GM23338 (cell line): ENCODE measurements at regions not wholly inside any gene's neighbourhood (a gene's known extent, or its start where the extent isn't known, plus 50 kb on each side); places are given as distances from the start of the nearest gene placed in this dataset.

ENCODE experiments used
- ATAC-seq: fragments of 200-7000 bp; cut with Tn5 transposase; 3 replicates; pipeline ENCODE4 v1.9.1; 2020
- DNase-seq: peaks from one replicate; pipeline ENCODE4 v3.0.0-alpha.2; 2015; ENCODE audit warnings: low spot score
- H2AFZ ChIP-seq: fragments of 200-600 bp; sonication (generic); 2 replicates; pipeline ENCODE4 v1.8.0; 2016; ENCODE audit warnings: antibody characterized with exemption, mild to moderate bottlenecking, moderate library complexity
- H3F3A ChIP-seq: fragments of 200-600 bp; sonication (generic); replicated peaks from 2 replicates; pipeline ENCODE4 v1.8.0; 2017; ENCODE audit warnings: antibody characterized with exemption, mixed run types, low read depth
- H3K27ac ChIP-seq: fragments of 200-600 bp; sonication (generic); 2 replicates; pipeline ENCODE4 v1.6.1; 2016; ENCODE audit warnings: low read depth
- H3K27me3 ChIP-seq: fragments of 200-600 bp; sonication (generic); 2 replicates; pipeline ENCODE4 v1.8.0; 2016; ENCODE audit warnings: mild to moderate bottlenecking, mixed run types, moderate library complexity; ENCODE audit not compliant: insufficient read depth
- H3K36me3 ChIP-seq: fragments of 200-600 bp; sonication (generic); 2 replicates; pipeline ENCODE4 v1.8.0; 2016; ENCODE audit warnings: mild to moderate bottlenecking; ENCODE audit not compliant: insufficient read depth
- H3K4me1 ChIP-seq: fragments of 200-600 bp; sonication (generic); 2 replicates; pipeline ENCODE4 v1.8.0; 2016; ENCODE audit warnings: mild to moderate bottlenecking, moderate library complexity; ENCODE audit not compliant: insufficient read depth
- H3K4me2 ChIP-seq: fragments of 200-600 bp; sonication (generic); 2 replicates; pipeline ENCODE4 v1.7.1; 2017; ENCODE audit warnings: mixed run types
- H3K4me3 ChIP-seq: fragments of 200-600 bp; sonication (generic); 2 replicates; pipeline ENCODE4 v1.6.1; 2016; ENCODE audit warnings: mixed run types
- H3K79me2 ChIP-seq: fragments of 200-600 bp; sonication (generic); replicated peaks from 2 replicates; pipeline ENCODE4 v1.8.0; 2017; ENCODE audit warnings: mild to moderate bottlenecking; ENCODE audit not compliant: insufficient read depth
- H3K9me2 ChIP-seq: fragments of 200-600 bp; sonication (generic); 2 replicates; pipeline ENCODE4 v1.8.0; 2017; ENCODE audit not compliant: insufficient read depth
- H4K20me1 ChIP-seq: fragments of 200-600 bp; sonication (generic); replicated peaks from 2 replicates; pipeline ENCODE4 v1.8.0; 2017; ENCODE audit warnings: mild to moderate bottlenecking; ENCODE audit not compliant: insufficient read depth
- H3K27ac Mint-ChIP-seq: 2 replicates; pipeline ENCODE4 v1.8.0; 2020; ENCODE audit warnings: inconsistent platforms, mild to moderate bottlenecking, moderate library complexity, mixed read lengths
- H3K27me3 Mint-ChIP-seq: 3 replicates; pipeline ENCODE4 v1.8.0; 2022; ENCODE audit warnings: low read depth, mild to moderate bottlenecking, moderate library complexity, mixed read lengths, inconsistent platforms; ENCODE audit not compliant: insufficient read depth, poor library complexity
- H3K36me3 Mint-ChIP-seq: 3 replicates; pipeline ENCODE4 v1.8.0; 2021; ENCODE audit warnings: low read depth, mild to moderate bottlenecking, inconsistent platforms, moderate library complexity, mixed read lengths
- H3K4me1 Mint-ChIP-seq: 3 replicates; pipeline ENCODE4 v1.8.0; 2020; ENCODE audit warnings: mild to moderate bottlenecking, inconsistent platforms, mixed read lengths
- H3K4me3 Mint-ChIP-seq: 3 replicates; pipeline ENCODE4 v1.8.0; 2021; ENCODE audit warnings: moderate library complexity, mild to moderate bottlenecking, inconsistent platforms, mixed read lengths
- H3K9me3 Mint-ChIP-seq: 3 replicates; pipeline ENCODE4 v1.8.0; 2020; ENCODE audit warnings: moderate library complexity, mild to moderate bottlenecking, inconsistent platforms, mixed read lengths
- CREB1 ChIP-seq: fragments of 250-450 bp; sonication (Bioruptor Pico); IDR thresholded peaks from 2 replicates; pipeline ENCODE4 v1.5.0; 2020; ENCODE audit warnings: low read depth, mild to moderate bottlenecking, moderate library complexity
- JUNB ChIP-seq: IDR thresholded peaks from one replicate; pipeline ENCODE4 v1.6.1; 2016; ENCODE audit warnings: antibody characterized with exemption; ENCODE audit not compliant: unreplicated experiment
- NANOG ChIP-seq: IDR thresholded peaks from 2 replicates; pipeline ENCODE4 v1.6.1; 2016; ENCODE audit warnings: antibody characterized with exemption, borderline replicate concordance
- POLR2AphosphoS5 ChIP-seq: IDR thresholded peaks from 2 replicates; pipeline ENCODE4 v1.6.1; 2016; ENCODE audit warnings: antibody characterized with exemption, low read depth
- STAT1 ChIP-seq: IDR thresholded peaks from one replicate; pipeline ENCODE4 v1.6.1; 2016; ENCODE audit warnings: antibody characterized with exemption; ENCODE audit not compliant: unreplicated experiment
- TF ChIP-seq, protein P1 (sequence below): fragments of 250-450 bp; sonication (Bioruptor Pico); IDR thresholded peaks from 2 replicates; pipeline ENCODE4 v1.5.0; 2020; ENCODE audit warnings: mild to moderate bottlenecking, moderate library complexity
- TF ChIP-seq, protein P2 (sequence below): IDR thresholded peaks from 2 replicates; pipeline ENCODE4 v1.6.1; 2016; ENCODE audit warnings: antibody characterized with exemption
- TF ChIP-seq, protein P3 (sequence below): IDR thresholded peaks from one replicate; pipeline ENCODE4 v1.6.1; 2018; ENCODE audit warnings: antibody characterized with exemption; ENCODE audit not compliant: unreplicated experiment

DNA sequence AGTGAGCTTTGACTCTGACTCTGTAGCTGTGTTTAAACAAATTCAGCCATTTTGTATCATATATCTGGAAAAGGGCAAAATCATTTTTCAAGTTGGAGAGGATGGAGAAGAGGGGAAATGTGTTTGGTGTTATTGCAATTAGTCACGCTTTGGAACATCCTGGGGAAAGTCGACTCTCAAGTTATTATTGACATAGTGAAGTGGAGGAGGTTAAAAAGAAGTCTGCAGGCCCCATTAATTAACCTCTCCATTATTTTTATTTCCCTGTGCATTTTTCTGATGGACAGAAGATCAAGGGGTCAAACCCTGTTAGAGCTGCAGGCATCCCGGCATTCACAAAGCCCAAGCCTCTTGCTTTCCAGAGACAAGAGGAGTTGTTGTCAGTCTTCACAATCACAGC is 132.6 kb downstream of the TEX36 start (continued):
- TF ChIP-seq STAT1, result no peak
- TF ChIP-seq, protein P1, sequence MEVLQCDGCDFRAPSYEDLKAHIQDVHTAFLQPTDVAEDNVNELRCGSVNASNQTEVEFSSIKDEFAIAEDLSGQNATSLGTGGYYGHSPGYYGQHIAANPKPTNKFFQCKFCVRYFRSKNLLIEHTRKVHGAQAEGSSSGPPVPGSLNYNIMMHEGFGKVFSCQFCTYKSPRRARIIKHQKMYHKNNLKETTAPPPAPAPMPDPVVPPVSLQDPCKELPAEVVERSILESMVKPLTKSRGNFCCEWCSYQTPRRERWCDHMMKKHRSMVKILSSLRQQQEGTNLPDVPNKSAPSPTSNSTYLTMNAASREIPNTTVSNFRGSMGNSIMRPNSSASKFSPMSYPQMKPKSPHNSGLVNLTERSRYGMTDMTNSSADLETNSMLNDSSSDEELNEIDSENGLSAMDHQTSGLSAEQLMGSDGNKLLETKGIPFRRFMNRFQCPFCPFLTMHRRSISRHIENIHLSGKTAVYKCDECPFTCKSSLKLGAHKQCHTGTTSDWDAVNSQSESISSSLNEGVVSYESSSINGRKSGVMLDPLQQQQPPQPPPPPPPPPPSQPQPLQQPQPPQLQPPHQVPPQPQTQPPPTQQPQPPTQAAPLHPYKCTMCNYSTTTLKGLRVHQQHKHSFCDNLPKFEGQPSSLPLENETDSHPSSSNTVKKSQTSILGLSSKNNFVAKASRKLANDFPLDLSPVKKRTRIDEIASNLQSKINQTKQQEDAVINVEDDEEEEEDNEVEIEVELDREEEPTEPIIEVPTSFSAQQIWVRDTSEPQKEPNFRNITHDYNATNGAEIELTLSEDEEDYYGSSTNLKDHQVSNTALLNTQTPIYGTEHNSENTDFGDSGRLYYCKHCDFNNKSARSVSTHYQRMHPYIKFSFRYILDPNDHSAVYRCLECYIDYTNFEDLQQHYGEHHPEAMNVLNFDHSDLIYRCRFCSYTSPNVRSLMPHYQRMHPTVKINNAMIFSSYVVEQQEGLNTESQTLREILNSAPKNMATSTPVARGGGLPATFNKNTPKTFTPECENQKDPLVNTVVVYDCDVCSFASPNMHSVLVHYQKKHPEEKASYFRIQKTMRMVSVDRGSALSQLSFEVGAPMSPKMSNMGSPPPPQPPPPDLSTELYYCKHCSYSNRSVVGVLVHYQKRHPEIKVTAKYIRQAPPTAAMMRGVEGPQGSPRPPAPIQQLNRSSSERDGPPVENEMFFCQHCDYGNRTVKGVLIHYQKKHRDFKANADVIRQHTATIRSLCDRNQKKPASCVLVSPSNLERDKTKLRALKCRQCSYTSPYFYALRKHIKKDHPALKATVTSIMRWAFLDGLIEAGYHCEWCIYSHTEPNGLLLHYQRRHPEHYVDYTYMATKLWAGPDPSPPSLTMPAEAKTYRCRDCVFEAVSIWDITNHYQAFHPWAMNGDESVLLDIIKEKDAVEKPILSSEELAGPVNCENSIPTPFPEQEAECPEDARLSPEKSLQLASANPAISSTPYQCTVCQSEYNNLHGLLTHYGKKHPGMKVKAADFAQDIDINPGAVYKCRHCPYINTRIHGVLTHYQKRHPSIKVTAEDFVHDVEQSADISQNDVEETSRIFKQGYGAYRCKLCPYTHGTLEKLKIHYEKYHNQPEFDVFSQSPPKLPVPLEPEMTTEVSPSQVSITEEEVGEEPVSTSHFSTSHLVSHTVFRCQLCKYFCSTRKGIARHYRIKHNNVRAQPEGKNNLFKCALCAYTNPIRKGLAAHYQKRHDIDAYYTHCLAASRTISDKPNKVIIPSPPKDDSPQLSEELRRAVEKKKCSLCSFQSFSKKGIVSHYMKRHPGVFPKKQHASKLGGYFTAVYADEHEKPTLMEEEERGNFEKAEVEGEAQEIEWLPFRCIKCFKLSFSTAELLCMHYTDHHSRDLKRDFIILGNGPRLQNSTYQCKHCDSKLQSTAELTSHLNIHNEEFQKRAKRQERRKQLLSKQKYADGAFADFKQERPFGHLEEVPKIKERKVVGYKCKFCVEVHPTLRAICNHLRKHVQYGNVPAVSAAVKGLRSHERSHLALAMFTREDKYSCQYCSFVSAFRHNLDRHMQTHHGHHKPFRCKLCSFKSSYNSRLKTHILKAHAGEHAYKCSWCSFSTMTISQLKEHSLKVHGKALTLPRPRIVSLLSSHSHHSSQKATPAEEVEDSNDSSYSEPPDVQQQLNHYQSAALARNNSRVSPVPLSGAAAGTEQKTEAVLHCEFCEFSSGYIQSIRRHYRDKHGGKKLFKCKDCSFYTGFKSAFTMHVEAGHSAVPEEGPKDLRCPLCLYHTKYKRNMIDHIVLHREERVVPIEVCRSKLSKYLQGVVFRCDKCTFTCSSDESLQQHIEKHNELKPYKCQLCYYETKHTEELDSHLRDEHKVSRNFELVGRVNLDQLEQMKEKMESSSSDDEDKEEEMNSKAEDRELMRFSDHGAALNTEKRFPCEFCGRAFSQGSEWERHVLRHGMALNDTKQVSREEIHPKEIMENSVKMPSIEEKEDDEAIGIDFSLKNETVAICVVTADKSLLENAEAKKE (CRISPR knock-in tag), result no peak

DNA sequence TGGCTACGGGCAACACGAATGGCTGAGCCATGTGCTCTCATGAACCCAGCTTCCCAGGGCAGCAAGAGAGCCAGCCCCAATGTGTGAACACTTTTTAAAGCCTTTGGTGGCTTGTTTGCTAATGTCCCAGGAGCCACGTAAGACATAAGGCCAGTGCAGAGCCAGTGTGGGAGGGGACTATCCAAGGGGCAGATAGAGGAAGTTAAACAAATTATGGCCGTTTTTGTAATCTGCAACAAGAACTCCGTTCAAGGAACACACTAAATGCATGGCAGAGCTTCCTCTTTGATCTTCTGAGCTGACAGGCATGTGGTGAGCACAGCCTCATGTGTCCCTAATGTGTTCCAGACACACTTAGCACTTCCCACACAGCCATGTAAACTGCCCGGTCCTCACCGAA is 133.3 kb downstream of the TEX36 start:
- Mint-ChIP-seq H3K9me3 (peaks cover 3% of the 10 kb centered on the region; the same call in 1 of the 3 replicates), H3K36me3 (no peaks in the 10 kb centered on the region), H3K4me3 (no peak overlapping the region), H3K27ac (no peak overlapping the region), H3K4me1 (peaks cover 19% of the 10 kb centered on the region), H3K27me3 (peaks cover 2% of the 10 kb centered on the region)
- no peak for DNase-seq
- no peak for ATAC-seq
- no peaks in the 10 kb centered on the region for H3K79me2 ChIP-seq
- no peaks in the 10 kb centered on the region for H3K9me2 ChIP-seq
- no peaks in the 10 kb centered on the region for H3F3A ChIP-seq
- H4K20me1 ChIP-seq, result no peaks in the 10 kb centered on the region
- peaks cover 10% of the 10 kb centered on the region; the same call in 1 of the 2 replicates for H3K4me1 ChIP-seq
- no peak overlapping the region for H3K4me2 ChIP-seq
- H3K36me3 ChIP-seq, result no peaks in the 10 kb centered on the region
- H3K27me3 ChIP-seq, result no peaks in the 10 kb centered on the region
- no peak overlapping the region for H3K27ac ChIP-seq
- no peak overlapping the region for H2AFZ ChIP-seq
- H3K4me3 ChIP-seq, result no peak overlapping the region
- TF ChIP-seq, protein P2, sequence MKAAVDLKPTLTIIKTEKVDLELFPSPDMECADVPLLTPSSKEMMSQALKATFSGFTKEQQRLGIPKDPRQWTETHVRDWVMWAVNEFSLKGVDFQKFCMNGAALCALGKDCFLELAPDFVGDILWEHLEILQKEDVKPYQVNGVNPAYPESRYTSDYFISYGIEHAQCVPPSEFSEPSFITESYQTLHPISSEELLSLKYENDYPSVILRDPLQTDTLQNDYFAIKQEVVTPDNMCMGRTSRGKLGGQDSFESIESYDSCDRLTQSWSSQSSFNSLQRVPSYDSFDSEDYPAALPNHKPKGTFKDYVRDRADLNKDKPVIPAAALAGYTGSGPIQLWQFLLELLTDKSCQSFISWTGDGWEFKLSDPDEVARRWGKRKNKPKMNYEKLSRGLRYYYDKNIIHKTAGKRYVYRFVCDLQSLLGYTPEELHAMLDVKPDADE, result no peak
- TF ChIP-seq CREB1 (CRISPR knock-in tag) (no peak), JUNB (no peak), NANOG (no peak), STAT1 (no peak), POLR2AphosphoS5 (no peak)
- TF ChIP-seq, protein P3, sequence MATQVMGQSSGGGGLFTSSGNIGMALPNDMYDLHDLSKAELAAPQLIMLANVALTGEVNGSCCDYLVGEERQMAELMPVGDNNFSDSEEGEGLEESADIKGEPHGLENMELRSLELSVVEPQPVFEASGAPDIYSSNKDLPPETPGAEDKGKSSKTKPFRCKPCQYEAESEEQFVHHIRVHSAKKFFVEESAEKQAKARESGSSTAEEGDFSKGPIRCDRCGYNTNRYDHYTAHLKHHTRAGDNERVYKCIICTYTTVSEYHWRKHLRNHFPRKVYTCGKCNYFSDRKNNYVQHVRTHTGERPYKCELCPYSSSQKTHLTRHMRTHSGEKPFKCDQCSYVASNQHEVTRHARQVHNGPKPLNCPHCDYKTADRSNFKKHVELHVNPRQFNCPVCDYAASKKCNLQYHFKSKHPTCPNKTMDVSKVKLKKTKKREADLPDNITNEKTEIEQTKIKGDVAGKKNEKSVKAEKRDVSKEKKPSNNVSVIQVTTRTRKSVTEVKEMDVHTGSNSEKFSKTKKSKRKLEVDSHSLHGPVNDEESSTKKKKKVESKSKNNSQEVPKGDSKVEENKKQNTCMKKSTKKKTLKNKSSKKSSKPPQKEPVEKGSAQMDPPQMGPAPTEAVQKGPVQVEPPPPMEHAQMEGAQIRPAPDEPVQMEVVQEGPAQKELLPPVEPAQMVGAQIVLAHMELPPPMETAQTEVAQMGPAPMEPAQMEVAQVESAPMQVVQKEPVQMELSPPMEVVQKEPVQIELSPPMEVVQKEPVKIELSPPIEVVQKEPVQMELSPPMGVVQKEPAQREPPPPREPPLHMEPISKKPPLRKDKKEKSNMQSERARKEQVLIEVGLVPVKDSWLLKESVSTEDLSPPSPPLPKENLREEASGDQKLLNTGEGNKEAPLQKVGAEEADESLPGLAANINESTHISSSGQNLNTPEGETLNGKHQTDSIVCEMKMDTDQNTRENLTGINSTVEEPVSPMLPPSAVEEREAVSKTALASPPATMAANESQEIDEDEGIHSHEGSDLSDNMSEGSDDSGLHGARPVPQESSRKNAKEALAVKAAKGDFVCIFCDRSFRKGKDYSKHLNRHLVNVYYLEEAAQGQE, result no peak
